ENCODE measurements at regions not wholly inside any gene's neighbourhood (a gene's known extent, or its start where the extent isn't known, plus 50 kb on each side); places are given as distances from the start of the nearest gene placed in this dataset.

DNA sequence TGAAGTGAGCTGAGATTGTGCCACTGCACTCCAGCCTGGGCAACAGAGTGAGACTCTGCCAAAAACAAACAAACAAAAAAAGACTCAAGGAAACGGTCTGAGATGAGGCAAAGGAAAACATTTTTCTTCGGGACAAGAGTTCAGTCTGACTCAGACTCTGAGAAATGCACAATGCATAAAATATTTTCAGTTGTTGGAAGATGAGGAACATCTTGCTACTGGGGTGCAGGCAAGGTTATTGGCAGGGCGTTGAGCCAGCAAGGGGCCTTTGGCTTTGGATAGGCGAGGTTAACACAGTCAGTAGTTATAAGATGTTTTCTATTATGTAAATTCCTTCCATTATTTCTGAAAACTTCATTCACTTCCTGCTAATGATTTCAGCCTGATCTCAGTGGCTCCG is 96.1 kb upstream of the VCX start:
- Mint-ChIP-seq H3K9me3 (ENCODE audit: unreplicated experiment) (peaks cover 17% of the 10 kb centered on the region), H3K4me1 (ENCODE audit: insufficient read depth, unreplicated experiment) (no peaks in the 10 kb centered on the region), H3K27me3 (ENCODE audit: insufficient read depth, unreplicated experiment) (peaks cover 11% of the 10 kb centered on the region), H3K27ac (ENCODE audit: low read depth, unreplicated experiment) (no peak overlapping the region), H3K36me3 (ENCODE audit: insufficient read depth, unreplicated experiment) (no peaks in the 10 kb centered on the region), H3K4me3 (ENCODE audit: unreplicated experiment) (no peak overlapping the region)
- no TSS peak for BruUV-seq (replicated peaks)
- intact Hi-C loops (cut with micrococcal nuclease): no loop called here
- DNase-seq (ENCODE audit: unreplicated experiment): peak; percentile 1
- ChIA-PET CTCF (no interaction called here), POLR2A (no interaction called here)
- TF ChIP-seq, protein P1, sequence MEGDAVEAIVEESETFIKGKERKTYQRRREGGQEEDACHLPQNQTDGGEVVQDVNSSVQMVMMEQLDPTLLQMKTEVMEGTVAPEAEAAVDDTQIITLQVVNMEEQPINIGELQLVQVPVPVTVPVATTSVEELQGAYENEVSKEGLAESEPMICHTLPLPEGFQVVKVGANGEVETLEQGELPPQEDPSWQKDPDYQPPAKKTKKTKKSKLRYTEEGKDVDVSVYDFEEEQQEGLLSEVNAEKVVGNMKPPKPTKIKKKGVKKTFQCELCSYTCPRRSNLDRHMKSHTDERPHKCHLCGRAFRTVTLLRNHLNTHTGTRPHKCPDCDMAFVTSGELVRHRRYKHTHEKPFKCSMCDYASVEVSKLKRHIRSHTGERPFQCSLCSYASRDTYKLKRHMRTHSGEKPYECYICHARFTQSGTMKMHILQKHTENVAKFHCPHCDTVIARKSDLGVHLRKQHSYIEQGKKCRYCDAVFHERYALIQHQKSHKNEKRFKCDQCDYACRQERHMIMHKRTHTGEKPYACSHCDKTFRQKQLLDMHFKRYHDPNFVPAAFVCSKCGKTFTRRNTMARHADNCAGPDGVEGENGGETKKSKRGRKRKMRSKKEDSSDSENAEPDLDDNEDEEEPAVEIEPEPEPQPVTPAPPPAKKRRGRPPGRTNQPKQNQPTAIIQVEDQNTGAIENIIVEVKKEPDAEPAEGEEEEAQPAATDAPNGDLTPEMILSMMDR (IDR thresholded peaks at IDR 0.05; ENCODE audit: unreplicated experiment): no peak

GRCh38 chrX:7730071-7730470 is 112.9 kb upstream of the VCX start:
- DNase-seq (ENCODE audit: unreplicated experiment): peak; percentile 1
- Mint-ChIP-seq H3K36me3 (ENCODE audit: insufficient read depth, unreplicated experiment) (no peaks in the 10 kb centered on the region), H3K4me1 (ENCODE audit: insufficient read depth, unreplicated experiment) (no peaks in the 10 kb centered on the region), H3K27me3 (ENCODE audit: insufficient read depth, unreplicated experiment) (peaks cover 23% of the 10 kb centered on the region), H3K27ac (ENCODE audit: low read depth, unreplicated experiment) (no peak overlapping the region), H3K4me3 (ENCODE audit: unreplicated experiment) (no peak overlapping the region), H3K9me3 (ENCODE audit: unreplicated experiment) (peaks cover 7% of the 10 kb centered on the region)
- no TSS peak for BruUV-seq (replicated peaks)
- TF ChIP-seq, protein P1 (IDR thresholded peaks at IDR 0.05; ENCODE audit: unreplicated experiment): no peak
- intact Hi-C loops (cut with micrococcal nuclease): no loop called here
- POLR2A ChIA-PET: interaction anchor here (0.6 kb wide), 1 partner anchor 26 kb away, joined by 3 read pairs; no protein-coding TSS in a partner anchor
- CTCF ChIA-PET: interaction anchor here (0.6 to 0.9 kb wide), 2 partner anchors 9 to 1466 kb away, joined by 3 to 4 read pairs; no protein-coding TSS in a partner anchor

DNA sequence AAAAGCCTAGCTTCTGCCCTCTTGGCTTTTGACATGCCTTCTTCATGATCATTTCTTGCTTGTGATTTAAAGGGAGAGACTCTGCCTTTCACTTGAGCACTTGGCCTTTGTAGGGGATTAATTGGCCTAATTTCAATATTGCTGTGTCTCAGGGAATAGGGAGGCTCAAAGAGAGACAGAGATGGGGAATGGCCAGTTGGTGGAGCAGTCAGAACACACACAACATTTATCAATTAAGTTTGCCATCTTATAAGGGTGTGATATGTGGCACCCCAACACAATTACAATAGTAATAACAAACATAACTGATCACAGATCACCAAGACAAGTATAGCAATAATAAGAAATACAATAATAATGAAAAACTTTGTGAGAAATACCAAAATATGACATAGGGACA is 122.5 kb upstream of the VCX start:
- BruUV-seq (replicated peaks): no TSS peak
- TF ChIP-seq, protein P1 (IDR thresholded peaks at IDR 0.05; ENCODE audit: unreplicated experiment): no peak
- POLR2A ChIA-PET: no interaction called here

GRCh38 chrX:7714351-7714750 is 128.6 kb upstream of the VCX start:
- TF ChIP-seq, protein P1 (IDR thresholded peaks at IDR 0.05; ENCODE audit: unreplicated experiment): no peak
- no peaks in the 10 kb centered on the region for H3K27me3 Mint-ChIP-seq (ENCODE audit: insufficient read depth, unreplicated experiment)
- no peak for DNase-seq (ENCODE audit: unreplicated experiment)
- H3K4me3 Mint-ChIP-seq (ENCODE audit: unreplicated experiment): no peak overlapping the region
- no peak overlapping the region for H3K27ac Mint-ChIP-seq (ENCODE audit: low read depth, unreplicated experiment)
- intact Hi-C loops (cut with micrococcal nuclease): no loop called here
- no peaks in the 10 kb centered on the region for H3K9me3 Mint-ChIP-seq (ENCODE audit: unreplicated experiment)
- CTCF ChIA-PET: no interaction called here
- POLR2A ChIA-PET: no interaction called here
- no peaks in the 10 kb centered on the region for H3K36me3 Mint-ChIP-seq (ENCODE audit: insufficient read depth, unreplicated experiment)
- H3K4me1 Mint-ChIP-seq (ENCODE audit: insufficient read depth, unreplicated experiment): no peaks in the 10 kb centered on the region
- BruUV-seq (replicated peaks): no TSS peak

More for the DNA sequence above, 122.5 kb upstream of the VCX start:
- intact Hi-C loops (cut with micrococcal nuclease): no loop called here
- Mint-ChIP-seq H3K4me1 (ENCODE audit: insufficient read depth, unreplicated experiment) (no peaks in the 10 kb centered on the region), H3K27me3 (ENCODE audit: insufficient read depth, unreplicated experiment) (no peaks in the 10 kb centered on the region), H3K36me3 (ENCODE audit: insufficient read depth, unreplicated experiment) (no peaks in the 10 kb centered on the region), H3K4me3 (ENCODE audit: unreplicated experiment) (no peak overlapping the region), H3K9me3 (ENCODE audit: unreplicated experiment) (no peaks in the 10 kb centered on the region), H3K27ac (ENCODE audit: low read depth, unreplicated experiment) (no peak overlapping the region)
- DNase-seq (ENCODE audit: unreplicated experiment): no peak
- CTCF ChIA-PET: interaction anchor here (1.0 kb wide), 1 partner anchor 13 kb away, joined by 3 read pairs; no protein-coding TSS in a partner anchor

Measured in MCF 10A (cell line).